ENCODE measurements at regions not wholly inside any gene's neighbourhood (a gene's known extent, or its start where the extent isn't known, plus 50 kb on each side); places are given as distances from the start of the nearest gene placed in this dataset.

DNA sequence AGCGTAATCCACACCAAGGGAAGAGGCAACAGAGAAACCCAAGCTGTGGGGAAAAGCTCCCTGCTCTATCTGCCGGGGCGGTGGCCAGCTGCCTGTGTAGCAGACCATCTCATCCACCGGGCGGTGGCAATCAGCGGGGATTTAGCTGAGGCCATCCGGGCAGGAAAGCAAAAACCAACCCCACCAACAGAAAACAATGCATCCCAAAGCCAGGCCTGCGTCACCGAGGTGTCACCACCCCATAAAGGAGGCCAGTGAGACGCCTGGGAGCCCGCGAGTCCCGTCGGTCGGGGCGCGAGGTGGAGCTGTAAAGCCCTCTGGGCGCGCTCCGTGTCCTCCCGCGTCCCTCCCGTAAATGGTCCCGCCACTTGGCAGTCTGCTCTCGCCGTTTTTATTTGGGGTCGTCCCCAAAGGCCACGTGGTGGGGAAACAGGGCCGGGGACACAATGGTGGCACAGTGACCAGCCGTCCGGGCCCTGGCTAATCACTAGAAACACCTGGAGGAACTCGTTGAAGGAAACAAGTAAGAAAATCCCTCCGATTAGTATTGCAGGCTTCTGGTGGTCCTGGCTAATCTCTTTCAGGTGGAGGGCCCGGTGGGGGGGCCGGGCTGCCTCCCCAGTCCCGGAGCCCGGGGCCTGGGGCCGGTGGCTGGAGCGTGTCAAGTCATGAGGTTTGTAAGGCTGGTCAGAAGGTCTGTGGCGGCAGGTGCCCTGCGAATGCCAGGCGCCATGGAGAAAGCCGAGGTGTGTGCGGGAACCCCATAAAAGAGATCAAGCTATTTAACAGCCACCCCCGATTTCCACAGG lies 94.7 kb upstream of the GSC start:
- Histone ChIP-seq H3K9me3 (ENCODE audit: control insufficient read depth, insufficient read depth, low read length) (no peaks in the 10 kb centered on the region), H3K4me1 (ENCODE audit: control insufficient read depth, insufficient read depth, low read length) (0 out of 2 replicates have a peak, but pooled peaks cover 5% of the 10 kb centered on the region), H3K27me3 (ENCODE audit: control insufficient read depth, insufficient read depth, low read length) (no peaks in the 10 kb centered on the region; the same call in 1 of the 2 replicates), H3K27ac (ENCODE audit: low read depth, low read length) (no peak overlapping the region), H3K36me3 (ENCODE audit: control insufficient read depth, insufficient read depth, low read length) (no peaks in the 10 kb centered on the region), H3K9ac (ENCODE audit: low read depth, low read length) (no peak overlapping the region), H3K4me3 (ENCODE audit: low read depth, low read length) (no peak overlapping the region)

DNA sequence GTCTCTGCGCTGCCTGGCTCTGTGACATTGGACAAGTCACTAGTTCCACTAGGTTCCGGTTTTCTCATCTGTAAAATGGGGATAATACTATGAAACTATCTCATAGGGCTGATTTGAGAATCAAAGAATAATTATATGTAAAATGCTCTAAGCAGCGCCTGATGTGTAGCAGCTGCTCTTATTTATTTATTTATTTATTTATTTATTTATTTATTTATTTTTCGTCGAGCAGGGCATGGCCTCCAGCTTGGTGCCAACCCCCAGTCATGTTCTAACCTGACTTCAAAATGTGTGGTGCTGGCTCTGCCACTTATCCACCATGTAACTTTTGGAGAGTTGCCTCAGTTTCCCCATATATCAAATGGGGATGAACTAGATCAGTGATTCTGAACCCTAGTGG lies 93.5 kb upstream of the GSC start:
- Histone ChIP-seq H3K4me3 (ENCODE audit: low read depth, low read length) (no peak overlapping the region), H3K27me3 (ENCODE audit: control insufficient read depth, insufficient read depth, low read length) (no peaks in the 10 kb centered on the region; the same call in 1 of the 2 replicates), H3K9ac (ENCODE audit: low read depth, low read length) (no peak overlapping the region), H3K36me3 (ENCODE audit: control insufficient read depth, insufficient read depth, low read length) (no peaks in the 10 kb centered on the region), H3K4me1 (ENCODE audit: control insufficient read depth, insufficient read depth, low read length) (0 out of 2 replicates have a peak, but pooled peaks cover 5% of the 10 kb centered on the region), H3K9me3 (ENCODE audit: control insufficient read depth, insufficient read depth, low read length) (no peaks in the 10 kb centered on the region), H3K27ac (ENCODE audit: low read depth, low read length) (no peak overlapping the region)

DNA sequence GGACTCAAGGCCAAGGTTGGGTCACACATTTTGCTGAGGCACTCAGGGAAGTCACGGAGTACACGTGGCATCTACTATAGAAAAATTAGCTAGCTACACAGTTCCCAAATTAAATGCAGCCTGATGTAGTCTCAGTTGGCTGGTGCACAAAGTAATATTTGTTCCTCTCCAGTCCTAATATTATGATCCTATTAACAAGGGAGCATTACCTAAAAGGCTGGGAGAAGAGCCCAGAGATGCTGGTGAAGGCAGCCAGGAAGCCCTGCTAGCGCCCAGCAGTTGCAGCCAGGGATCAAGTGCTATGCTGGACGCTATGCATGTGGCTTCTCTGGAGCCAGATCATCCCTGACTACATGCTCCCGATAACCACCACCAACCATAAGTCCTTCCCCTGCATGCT lies 88.0 kb upstream of the GSC start:
- no peak overlapping the region for H3K9ac ChIP-seq (ENCODE audit: low read depth, low read length)
- no peak overlapping the region for H3K27ac ChIP-seq (ENCODE audit: low read depth, low read length)
- H3K4me3 ChIP-seq (ENCODE audit: low read depth, low read length), result no peak overlapping the region

DNA sequence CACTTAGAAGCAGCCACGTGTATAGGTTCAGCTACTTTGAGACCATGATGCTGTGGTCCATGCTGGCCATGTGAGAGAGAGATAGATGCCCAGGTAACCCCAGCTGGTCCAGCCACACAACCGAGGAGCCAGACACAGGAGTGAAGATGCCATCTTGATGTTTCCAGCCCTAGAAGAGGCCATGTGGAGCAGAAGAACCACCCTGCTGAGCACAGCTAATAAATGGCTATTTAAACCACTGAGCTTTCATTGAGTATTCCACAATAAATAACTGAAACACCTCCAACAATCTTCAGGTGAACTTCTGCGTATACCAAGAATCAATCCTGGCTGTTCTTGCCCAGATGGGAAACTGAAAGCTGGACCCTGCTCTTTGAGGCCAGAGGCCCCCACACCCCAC lies 84.0 kb upstream of the GSC start:
- no peak overlapping the region for H3K9ac ChIP-seq (ENCODE audit: low read depth, low read length)
- H3K27ac ChIP-seq (ENCODE audit: low read depth, low read length), result no peak overlapping the region
- H3K4me3 ChIP-seq (ENCODE audit: low read depth, low read length), result no peak overlapping the region
- H3K36me3 ChIP-seq (ENCODE audit: control insufficient read depth, insufficient read depth, low read length), result no peaks in the 10 kb centered on the region
- H3K4me1 ChIP-seq (ENCODE audit: control insufficient read depth, insufficient read depth, low read length), result no peaks in the 10 kb centered on the region
- H3K27me3 ChIP-seq (ENCODE audit: control insufficient read depth, insufficient read depth, low read length), result no peaks in the 10 kb centered on the region
- H3K9me3 ChIP-seq (ENCODE audit: control insufficient read depth, insufficient read depth, low read length), result no peaks in the 10 kb centered on the region; the same call in 1 of the 2 replicates

More for the DNA sequence above, 88.0 kb upstream of the GSC start:
- no peaks in the 10 kb centered on the region for H3K4me1 ChIP-seq (ENCODE audit: control insufficient read depth, insufficient read depth, low read length)
- no peaks in the 10 kb centered on the region for H3K27me3 ChIP-seq (ENCODE audit: control insufficient read depth, insufficient read depth, low read length)
- H3K9me3 ChIP-seq (ENCODE audit: control insufficient read depth, insufficient read depth, low read length), result no peaks in the 10 kb centered on the region; the same call in 1 of the 2 replicates
- no peaks in the 10 kb centered on the region for H3K36me3 ChIP-seq (ENCODE audit: control insufficient read depth, insufficient read depth, low read length)

DNA sequence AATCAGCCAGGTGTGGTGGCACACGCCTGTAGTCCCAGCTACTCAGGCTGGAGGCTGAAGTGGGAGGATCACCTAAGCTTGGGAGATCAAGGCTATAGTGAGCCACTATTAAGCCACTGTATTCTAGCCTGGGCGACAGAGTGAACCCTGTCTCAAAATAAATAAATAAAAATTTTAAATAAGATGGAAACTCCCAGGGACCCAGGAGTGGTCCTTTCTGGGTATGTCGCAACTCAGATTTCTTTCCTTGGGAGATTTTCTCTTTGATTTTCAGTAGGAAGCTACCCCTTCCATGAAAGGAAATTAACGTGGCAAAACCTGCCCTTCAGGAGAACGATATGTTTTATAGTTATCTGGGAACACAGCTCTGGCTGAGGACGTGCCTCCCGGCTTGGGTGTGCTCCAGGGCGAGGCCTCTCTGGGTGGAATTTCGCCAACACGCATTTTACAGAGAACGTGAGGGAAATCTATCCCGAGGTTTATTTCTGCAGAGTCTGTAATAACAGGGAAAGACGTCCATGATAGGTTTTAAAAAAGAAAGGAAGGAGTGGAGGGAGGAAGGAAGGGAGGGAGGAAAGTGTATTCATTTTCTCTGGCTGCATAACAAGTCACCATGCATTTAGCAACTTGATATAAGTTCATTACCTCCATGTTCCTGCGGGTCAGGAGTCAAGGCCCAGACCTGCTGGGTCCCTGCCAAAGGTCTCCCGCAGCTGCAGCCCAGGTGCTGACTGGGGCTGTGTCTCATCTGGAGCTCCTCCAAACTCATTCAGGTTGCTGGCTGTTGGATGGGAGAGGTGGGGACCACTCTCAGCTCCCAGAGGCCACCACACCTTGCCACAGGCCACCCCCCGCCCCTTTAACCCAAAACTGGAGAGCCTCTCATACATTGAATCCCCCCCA lies 80.6 kb upstream of the GSC start:
- no peak overlapping the region for H3K27ac ChIP-seq (ENCODE audit: low read depth, low read length)
- H3K4me3 ChIP-seq (ENCODE audit: low read depth, low read length), result no peak overlapping the region
- H3K4me1 ChIP-seq (ENCODE audit: control insufficient read depth, insufficient read depth, low read length), result no peaks in the 10 kb centered on the region

DNA sequence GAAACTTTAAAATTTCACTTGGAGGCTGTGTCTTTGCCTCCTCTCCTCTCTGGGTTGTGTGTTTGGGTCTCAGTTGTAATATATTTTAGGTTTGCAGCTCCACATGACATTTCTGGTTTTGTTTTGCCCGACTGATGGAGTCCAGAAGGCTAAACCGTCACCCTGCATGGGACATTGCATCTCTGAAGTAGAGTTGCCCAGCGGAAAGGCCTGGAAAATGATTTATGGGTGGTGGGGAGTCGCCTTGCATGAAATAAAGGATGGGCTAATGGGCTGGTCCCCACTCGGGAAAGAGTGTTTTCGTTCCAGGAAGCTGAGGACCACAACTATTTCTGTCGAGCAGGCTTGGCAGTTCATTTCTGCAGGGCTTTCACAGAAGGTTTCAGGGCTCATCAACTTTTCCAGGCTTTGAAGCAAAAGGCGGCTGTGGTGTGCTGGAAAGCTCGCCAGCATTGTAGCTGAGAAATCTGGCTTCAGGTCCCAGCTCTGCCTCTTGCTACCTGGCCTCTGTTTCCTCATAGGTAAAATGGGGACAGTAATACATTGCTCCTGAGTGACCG lies 74.8 kb upstream of the GSC start:
- Histone ChIP-seq H3K4me1 (ENCODE audit: control insufficient read depth, insufficient read depth, low read length) (no peaks in the 10 kb centered on the region), H3K36me3 (ENCODE audit: control insufficient read depth, insufficient read depth, low read length) (no peaks in the 10 kb centered on the region), H3K27ac (ENCODE audit: low read depth, low read length) (no peak overlapping the region), H3K9me3 (ENCODE audit: control insufficient read depth, insufficient read depth, low read length) (no peaks in the 10 kb centered on the region), H3K4me3 (ENCODE audit: low read depth, low read length) (no peak overlapping the region), H3K27me3 (ENCODE audit: control insufficient read depth, insufficient read depth, low read length) (no peaks in the 10 kb centered on the region), H3K9ac (ENCODE audit: low read depth, low read length) (no peak overlapping the region)

More for the DNA sequence above, 80.6 kb upstream of the GSC start:
- H3K9ac ChIP-seq (ENCODE audit: low read depth, low read length), result no peak overlapping the region
- no peaks in the 10 kb centered on the region for H3K27me3 ChIP-seq (ENCODE audit: control insufficient read depth, insufficient read depth, low read length)
- no peaks in the 10 kb centered on the region; the same call in 1 of the 2 replicates for H3K9me3 ChIP-seq (ENCODE audit: control insufficient read depth, insufficient read depth, low read length)
- H3K36me3 ChIP-seq (ENCODE audit: control insufficient read depth, insufficient read depth, low read length), result no peaks in the 10 kb centered on the region

DNA sequence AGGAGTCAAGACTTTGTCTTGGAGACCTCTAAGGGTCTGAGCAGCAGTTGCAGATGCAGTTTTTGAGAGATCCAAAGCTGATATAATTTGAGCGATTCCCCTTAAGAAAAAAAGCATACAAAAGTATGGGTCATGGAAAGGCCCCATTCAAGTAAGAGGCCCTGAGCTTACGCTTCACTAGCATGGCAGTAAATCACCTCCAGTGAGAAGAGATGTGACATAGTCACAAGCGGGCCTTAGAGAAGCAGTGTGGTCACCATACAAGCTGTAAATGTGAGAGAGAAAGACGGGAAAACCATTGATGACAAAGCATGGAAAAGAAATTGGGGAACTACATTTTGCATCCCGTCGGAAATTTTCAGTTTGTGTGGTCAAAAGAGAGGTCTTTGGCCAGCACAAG lies 70.6 kb upstream of the GSC start:
- Histone ChIP-seq H3K27me3 (ENCODE audit: control insufficient read depth, insufficient read depth, low read length) (no peaks in the 10 kb centered on the region), H3K9ac (ENCODE audit: low read depth, low read length) (no peak overlapping the region), H3K4me3 (ENCODE audit: low read depth, low read length) (no peak overlapping the region), H3K27ac (ENCODE audit: low read depth, low read length) (no peak overlapping the region), H3K36me3 (ENCODE audit: control insufficient read depth, insufficient read depth, low read length) (no peaks in the 10 kb centered on the region), H3K4me1 (ENCODE audit: control insufficient read depth, insufficient read depth, low read length) (no peaks in the 10 kb centered on the region), H3K9me3 (ENCODE audit: control insufficient read depth, insufficient read depth, low read length) (no peaks in the 10 kb centered on the region)

DNA sequence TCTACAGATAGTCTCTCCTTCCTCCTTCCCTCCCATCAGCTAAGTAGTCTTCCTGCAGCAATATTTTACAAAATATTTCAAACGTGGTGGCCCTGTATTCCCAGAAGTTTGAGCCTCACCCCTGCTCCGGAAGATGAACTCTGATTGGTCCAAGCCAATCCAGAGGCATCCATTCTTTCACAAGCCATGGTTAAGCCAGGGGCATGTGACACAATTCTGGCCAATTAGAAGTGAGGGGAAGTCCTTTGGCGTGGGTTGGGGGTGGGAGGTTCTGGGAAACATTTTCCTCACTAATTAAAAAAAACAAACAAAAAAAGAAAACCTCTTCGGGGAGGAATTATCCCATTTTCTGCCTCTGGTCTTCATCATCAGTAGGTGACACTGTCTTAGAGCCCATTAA lies 69.4 kb upstream of the GSC start:
- Histone ChIP-seq H3K27me3 (ENCODE audit: control insufficient read depth, insufficient read depth, low read length) (no peaks in the 10 kb centered on the region), H3K4me3 (ENCODE audit: low read depth, low read length) (no peak overlapping the region), H3K27ac (ENCODE audit: low read depth, low read length) (no peak overlapping the region), H3K36me3 (ENCODE audit: control insufficient read depth, insufficient read depth, low read length) (no peaks in the 10 kb centered on the region), H3K9ac (ENCODE audit: low read depth, low read length) (no peak overlapping the region), H3K9me3 (ENCODE audit: control insufficient read depth, insufficient read depth, low read length) (no peaks in the 10 kb centered on the region), H3K4me1 (ENCODE audit: control insufficient read depth, insufficient read depth, low read length) (no peaks in the 10 kb centered on the region)

DNA sequence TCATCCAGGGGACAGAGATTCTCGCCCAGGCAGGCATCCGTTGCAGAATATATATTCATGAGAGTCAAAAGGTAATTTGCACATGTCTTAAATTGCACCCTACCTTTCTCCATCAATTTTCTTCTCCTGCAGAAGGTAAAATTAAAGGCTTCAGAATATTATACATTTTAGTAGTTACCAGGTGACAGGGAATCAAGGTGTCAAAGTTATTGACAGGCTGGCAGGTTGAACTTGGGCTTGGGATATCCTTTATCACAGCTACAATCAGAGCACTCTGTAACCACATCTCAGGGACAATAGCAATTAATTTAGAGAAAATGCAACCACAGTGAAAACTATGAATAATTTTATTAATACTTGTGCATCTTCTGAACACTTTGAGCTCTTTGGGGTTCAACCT lies 66.9 kb upstream of the GSC start:
- H3K27ac ChIP-seq (ENCODE audit: low read depth, low read length), result no peak overlapping the region
- H3K9ac ChIP-seq (ENCODE audit: low read depth, low read length), result no peak overlapping the region
- no peaks in the 10 kb centered on the region for H3K36me3 ChIP-seq (ENCODE audit: control insufficient read depth, insufficient read depth, low read length)
- H3K9me3 ChIP-seq (ENCODE audit: control insufficient read depth, insufficient read depth, low read length), result no peaks in the 10 kb centered on the region
- no peaks in the 10 kb centered on the region for H3K27me3 ChIP-seq (ENCODE audit: control insufficient read depth, insufficient read depth, low read length)
- peaks cover 10% of the 10 kb centered on the region for H3K4me1 ChIP-seq (ENCODE audit: control insufficient read depth, insufficient read depth, low read length)
- no peak overlapping the region for H3K4me3 ChIP-seq (ENCODE audit: low read depth, low read length)

DNA sequence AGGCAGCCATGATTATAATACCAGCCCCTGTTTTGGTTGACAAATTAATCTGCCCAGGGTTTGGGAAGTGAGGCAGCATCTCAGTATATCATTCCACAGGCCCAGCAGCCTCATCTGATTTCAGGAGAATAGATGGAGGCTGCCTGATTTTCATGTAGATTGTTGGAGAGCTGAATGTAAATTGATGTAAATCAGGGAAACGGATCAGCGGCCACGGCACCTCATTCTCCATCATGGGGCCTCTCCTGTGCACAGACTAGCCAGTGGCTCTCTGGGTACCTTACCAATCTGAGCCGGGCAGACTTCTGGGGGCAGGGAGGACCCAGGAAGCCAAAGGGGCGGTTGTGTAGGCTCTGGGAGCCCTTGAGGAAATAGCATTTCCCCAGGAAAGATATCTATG lies 63.7 kb upstream of the GSC start:
- no peak overlapping the region for H3K9ac ChIP-seq (ENCODE audit: low read depth, low read length)
- H3K9me3 ChIP-seq (ENCODE audit: control insufficient read depth, insufficient read depth, low read length), result no peaks in the 10 kb centered on the region
- H3K36me3 ChIP-seq (ENCODE audit: control insufficient read depth, insufficient read depth, low read length), result no peaks in the 10 kb centered on the region

DNA sequence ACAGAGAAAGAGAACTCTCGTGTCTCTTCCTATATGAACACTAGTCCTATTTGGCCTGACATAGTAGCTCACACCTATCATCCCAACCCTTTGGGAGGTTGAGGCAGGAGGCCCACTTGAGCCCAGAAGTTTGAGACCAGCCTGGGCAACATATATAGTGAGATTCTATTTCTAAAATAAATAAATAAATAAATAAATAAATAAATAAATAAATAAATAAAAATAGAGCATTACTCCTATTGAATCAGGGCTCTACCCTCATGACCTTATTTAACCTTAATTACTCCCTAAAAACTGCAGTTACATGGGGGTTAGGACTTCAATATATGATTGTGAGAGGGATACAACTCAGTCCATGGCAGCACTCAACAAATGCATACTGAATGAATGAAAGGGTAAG lies 61.2 kb upstream of the GSC start:
- H3K4me3 ChIP-seq (ENCODE audit: low read depth, low read length), result no peak overlapping the region
- no peak overlapping the region for H3K9ac ChIP-seq (ENCODE audit: low read depth, low read length)
- H3K4me1 ChIP-seq (ENCODE audit: control insufficient read depth, insufficient read depth, low read length), result peaks cover 10% of the 10 kb centered on the region
- no peak overlapping the region for H3K27ac ChIP-seq (ENCODE audit: low read depth, low read length)
- no peaks in the 10 kb centered on the region for H3K9me3 ChIP-seq (ENCODE audit: control insufficient read depth, insufficient read depth, low read length)
- no peaks in the 10 kb centered on the region for H3K27me3 ChIP-seq (ENCODE audit: control insufficient read depth, insufficient read depth, low read length)
- H3K36me3 ChIP-seq (ENCODE audit: control insufficient read depth, insufficient read depth, low read length), result no peaks in the 10 kb centered on the region

More for the DNA sequence above, 63.7 kb upstream of the GSC start:
- Histone ChIP-seq H3K4me3 (ENCODE audit: low read depth, low read length) (no peak overlapping the region), H3K4me1 (ENCODE audit: control insufficient read depth, insufficient read depth, low read length) (peaks cover 10% of the 10 kb centered on the region), H3K27ac (ENCODE audit: low read depth, low read length) (no peak overlapping the region), H3K27me3 (ENCODE audit: control insufficient read depth, insufficient read depth, low read length) (no peaks in the 10 kb centered on the region)
